Tibial nerve (tissue), 3 donors: ENCODE measurements at regions not wholly inside any gene's neighbourhood (a gene's known extent, or its start where the extent isn't known, plus 50 kb on each side); places are given as distances from the start of the nearest gene placed in this dataset.

Experiments
- POLR2A ChIP-seq, 2 donors: fragments of 450-650 bp; IDR thresholded peaks; one replicate each; pipeline ENCODE4 v1.6.1; 2017; ENCODE audit warnings: antibody characterized with exemption in 2 of 2, mild to moderate bottlenecking in 2 of 2, moderate library complexity in 2 of 2
- TF ChIP-seq, protein P1 (sequence below), 5 experiments: fragments of 200-600 bp in 3 of 5; fragments of 450-650 bp in 2 of 5; sonication (generic) in 3 of 5; IDR thresholded peaks; one replicate each; pipeline ENCODE4 v1.5.1; 2016 to 2019; ENCODE audit warnings: antibody characterized with exemption in 5 of 5, mild to moderate bottlenecking in 3 of 5, moderate library complexity in 2 of 5

DNA sequence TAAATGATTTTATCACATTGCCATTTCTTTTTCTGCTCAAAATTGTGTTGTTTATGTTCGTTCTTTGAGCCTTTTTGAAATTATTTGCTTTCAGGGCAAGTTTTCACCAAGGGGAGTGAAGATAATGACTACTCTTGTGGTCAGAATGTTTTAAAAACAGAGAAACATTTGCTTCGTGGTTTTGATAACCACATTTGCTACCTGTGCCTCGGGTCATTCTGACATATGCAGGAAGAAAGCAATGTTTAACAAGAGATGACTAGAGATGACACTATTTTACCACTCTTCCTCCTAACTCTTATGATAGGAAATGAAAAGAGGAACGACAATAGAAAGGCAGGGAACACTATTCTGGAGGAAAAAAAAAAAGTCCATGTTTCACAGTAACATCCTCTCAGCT, 1496.5 kb upstream of the GOT2 start:
- TF ChIP-seq, protein P1, sequence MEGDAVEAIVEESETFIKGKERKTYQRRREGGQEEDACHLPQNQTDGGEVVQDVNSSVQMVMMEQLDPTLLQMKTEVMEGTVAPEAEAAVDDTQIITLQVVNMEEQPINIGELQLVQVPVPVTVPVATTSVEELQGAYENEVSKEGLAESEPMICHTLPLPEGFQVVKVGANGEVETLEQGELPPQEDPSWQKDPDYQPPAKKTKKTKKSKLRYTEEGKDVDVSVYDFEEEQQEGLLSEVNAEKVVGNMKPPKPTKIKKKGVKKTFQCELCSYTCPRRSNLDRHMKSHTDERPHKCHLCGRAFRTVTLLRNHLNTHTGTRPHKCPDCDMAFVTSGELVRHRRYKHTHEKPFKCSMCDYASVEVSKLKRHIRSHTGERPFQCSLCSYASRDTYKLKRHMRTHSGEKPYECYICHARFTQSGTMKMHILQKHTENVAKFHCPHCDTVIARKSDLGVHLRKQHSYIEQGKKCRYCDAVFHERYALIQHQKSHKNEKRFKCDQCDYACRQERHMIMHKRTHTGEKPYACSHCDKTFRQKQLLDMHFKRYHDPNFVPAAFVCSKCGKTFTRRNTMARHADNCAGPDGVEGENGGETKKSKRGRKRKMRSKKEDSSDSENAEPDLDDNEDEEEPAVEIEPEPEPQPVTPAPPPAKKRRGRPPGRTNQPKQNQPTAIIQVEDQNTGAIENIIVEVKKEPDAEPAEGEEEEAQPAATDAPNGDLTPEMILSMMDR (IDR thresholded peaks at IDR 0.05), result no peak
- no peak for TF ChIP-seq POLR2A (IDR thresholded peaks at IDR 0.05)
